ENCODE measurements at regions not wholly inside any gene's neighbourhood (a gene's known extent, or its start where the extent isn't known, plus 50 kb on each side); places are given as distances from the start of the nearest gene placed in this dataset.
A peak's percentile ranks its signal among the peaks of the same experiment; 100 is the strongest.
"Not testable (repeated sequence)": the region's sequence is repeated elsewhere in the genome, so short reads cannot be mapped to it uniquely, and the experiment has no call there.

DNA sequence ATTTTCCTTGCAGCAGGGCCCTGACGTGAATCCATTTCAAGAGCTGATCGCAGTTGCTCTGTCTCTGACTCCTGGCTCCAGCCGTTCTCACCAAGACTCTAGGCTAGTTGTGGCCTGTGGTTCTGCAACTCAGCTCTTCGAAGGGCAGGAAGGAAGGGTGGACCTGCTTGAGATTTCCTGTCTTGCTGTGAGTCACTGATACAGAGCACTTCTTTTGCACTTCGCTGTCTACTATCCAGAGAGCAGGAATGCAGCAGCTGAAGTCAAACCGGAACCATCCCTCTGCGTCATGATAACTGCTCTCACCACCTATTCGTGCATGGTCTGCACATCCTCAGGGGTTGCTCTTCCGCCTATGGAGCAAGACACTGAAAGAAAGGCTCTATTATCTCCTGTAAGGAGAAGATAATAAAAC is 59.7 kb downstream of the RAP2B start:
- H3K36me3 Mint-ChIP-seq, result no peaks in the 10 kb centered on the region
- H3K27me3 Mint-ChIP-seq, result no peaks in the 10 kb centered on the region
- peak; percentile 46 for DNase-seq
- peaks cover 3% of the 10 kb centered on the region for H3K9me3 Mint-ChIP-seq
- H3K4me3 Mint-ChIP-seq, result peak overlapping the region; percentile 70
- peak overlapping the region; percentile 87 for H3K27ac Mint-ChIP-seq
- H3K4me1 Mint-ChIP-seq, result peaks cover 39% of the 10 kb centered on the region

DNA sequence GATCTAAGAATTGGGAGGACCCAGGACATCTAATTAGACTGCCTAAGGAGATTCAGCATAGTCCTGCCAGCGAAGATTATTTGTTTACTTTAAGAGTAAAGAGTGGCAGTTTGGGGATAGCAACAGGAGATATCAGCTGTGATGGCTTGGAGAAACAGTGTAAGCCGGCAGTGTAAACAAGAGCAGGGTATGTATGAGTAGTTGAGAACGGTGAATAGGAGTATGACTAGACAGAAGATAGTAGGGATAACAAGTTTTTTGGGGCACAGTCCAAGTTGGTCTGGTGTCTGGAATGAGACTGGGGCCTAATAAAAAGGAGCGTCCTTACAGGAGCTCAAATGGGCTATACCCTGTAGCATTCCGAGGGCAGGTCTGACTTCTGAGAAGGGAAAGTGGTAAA is 64.9 kb downstream of the RAP2B start:
- not testable (repeated sequence) for DNase-seq, H3K4me3 Mint-ChIP-seq, H3K27me3 Mint-ChIP-seq, H3K27ac Mint-ChIP-seq, H3K9me3 Mint-ChIP-seq, H3K36me3 Mint-ChIP-seq
- peaks cover 10% of the 10 kb centered on the region for H3K4me1 Mint-ChIP-seq

DNA sequence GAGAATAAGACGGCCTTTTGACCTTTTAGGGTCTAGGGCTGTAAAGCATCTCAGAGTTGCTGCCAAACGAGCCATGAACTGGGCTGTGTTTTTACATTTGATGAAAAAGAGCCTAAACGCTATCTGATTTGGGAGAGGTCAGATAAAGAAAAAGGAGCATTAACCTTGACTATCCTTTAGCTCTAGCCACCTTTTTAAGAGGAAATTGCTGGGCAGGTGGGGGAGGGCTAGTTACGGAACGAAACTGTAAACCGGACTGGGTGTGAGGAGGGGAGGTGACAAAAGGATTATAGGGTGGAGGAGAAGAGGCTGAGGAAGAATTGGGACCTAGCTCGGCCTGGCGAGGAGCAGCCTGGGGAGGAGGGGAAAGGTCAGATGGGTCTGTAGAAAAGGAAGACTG is 68.4 kb downstream of the RAP2B start:
- not testable (repeated sequence) for H3K9me3 Mint-ChIP-seq, DNase-seq, H3K27ac Mint-ChIP-seq, H3K4me3 Mint-ChIP-seq, H3K27me3 Mint-ChIP-seq, H3K4me1 Mint-ChIP-seq, H3K36me3 Mint-ChIP-seq

DNA sequence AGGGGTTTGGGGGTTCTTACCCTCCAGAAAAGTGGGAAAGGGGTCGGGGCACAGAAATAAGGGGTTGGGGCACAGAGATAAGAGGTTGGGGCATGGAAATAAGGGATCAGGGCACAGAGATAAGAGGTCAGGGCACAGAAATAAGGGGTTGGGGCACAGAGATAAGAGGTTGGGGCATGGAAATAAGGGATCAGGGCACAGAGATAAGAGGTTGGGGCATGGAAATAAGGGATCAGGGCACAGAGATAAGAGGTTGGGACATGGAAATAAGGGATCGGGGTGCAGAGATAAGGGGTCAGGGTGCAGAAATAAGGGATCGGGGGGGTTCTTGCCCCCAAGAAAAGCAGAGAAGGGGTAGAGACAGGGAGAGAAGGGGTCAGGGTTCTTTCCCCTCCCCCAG is 69.2 kb downstream of the RAP2B start:
- not testable (repeated sequence) for H3K4me1 Mint-ChIP-seq, H3K27me3 Mint-ChIP-seq, H3K4me3 Mint-ChIP-seq, DNase-seq, H3K36me3 Mint-ChIP-seq, H3K9me3 Mint-ChIP-seq, H3K27ac Mint-ChIP-seq

DNA sequence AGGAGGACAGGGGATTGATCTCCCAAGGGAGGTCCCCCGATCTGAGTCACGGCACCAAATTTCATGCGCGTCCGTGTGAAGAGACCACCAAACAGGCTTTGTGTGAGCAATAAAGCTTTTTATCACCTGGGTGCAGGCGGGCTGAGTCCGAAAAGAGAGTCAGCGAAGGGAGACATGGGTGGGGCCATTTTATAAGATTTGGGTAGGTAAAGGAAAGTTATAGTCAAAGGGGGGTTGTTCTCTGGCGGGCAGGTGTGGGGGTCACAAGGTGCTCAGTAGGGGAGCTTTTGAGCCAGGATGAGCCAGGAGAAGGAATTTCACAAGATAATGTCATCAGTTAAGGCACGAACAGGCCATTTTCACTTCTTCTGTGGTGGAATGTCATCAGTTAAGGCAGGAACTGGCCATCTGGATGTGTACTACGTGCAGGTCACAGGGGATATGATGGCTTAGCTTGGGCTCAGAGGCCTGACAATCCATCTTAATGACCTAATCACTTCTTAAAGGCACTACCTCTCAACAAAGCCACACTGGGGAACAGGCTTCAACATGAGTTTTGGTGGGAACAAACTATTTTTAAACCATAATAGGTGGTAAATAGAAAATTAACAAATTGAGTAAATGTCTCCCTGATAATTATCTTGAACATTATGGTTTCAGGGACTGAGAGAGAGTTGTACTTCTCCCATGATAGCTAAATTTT is 70.2 kb downstream of the RAP2B start:
- H3K4me3 Mint-ChIP-seq, H3K36me3 Mint-ChIP-seq, H3K9me3 Mint-ChIP-seq, H3K27ac Mint-ChIP-seq, H3K4me1 Mint-ChIP-seq, H3K27me3 Mint-ChIP-seq, DNase-seq: not testable (repeated sequence)

DNA sequence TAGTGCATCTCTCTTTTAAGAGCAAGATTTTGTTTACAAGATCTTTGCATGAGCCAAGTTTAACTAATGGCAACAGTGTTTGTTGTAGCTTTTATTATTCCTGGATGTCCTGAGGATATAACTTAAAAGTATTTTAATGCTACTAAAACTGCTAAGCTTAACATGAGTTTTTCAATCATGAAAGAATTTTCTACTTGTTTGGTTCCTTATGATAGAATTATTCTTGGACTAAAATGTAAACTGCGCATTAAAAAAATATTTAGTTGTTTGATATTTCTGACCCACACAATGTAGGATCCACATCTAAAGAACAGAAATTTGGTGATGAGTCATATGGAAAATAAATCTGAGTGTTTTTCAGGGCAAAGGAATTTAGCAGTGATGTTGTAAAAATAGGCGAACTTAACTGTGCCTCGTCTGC is 70.8 kb downstream of the RAP2B start:
- Mint-ChIP-seq H3K4me1 (peaks cover 8% of the 10 kb centered on the region), H3K27me3 (no peaks in the 10 kb centered on the region), H3K4me3 (no peak overlapping the region), H3K36me3 (peaks cover 2% of the 10 kb centered on the region), H3K27ac (no peak overlapping the region), H3K9me3 (peaks cover 2% of the 10 kb centered on the region)
- DNase-seq, result no peak

DNA sequence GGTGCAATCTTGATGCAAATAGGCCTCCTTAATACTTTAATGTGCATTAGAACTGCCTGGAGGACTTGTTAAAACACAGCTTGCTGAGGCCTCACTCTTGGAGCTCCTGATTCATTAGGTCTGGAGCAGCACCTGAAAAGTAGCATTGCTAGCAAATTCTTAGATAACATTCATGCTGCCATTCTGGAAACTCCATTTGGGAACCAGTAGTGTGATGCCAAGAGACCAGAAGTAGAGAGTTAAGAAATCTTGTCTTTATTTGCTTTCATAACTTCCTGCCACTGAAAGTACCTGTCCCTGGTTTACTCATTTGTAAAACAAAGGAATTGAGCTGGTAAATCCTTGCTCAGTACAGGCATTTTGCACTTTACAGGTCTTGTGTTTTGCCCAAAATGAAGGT is 72.0 kb downstream of the RAP2B start:
- no peak for DNase-seq
- peaks cover 2% of the 10 kb centered on the region for H3K36me3 Mint-ChIP-seq
- H3K4me1 Mint-ChIP-seq, result peaks cover 8% of the 10 kb centered on the region
- H3K4me3 Mint-ChIP-seq, result no peak overlapping the region
- no peak overlapping the region for H3K27ac Mint-ChIP-seq
- no peaks in the 10 kb centered on the region for H3K27me3 Mint-ChIP-seq
- H3K9me3 Mint-ChIP-seq, result peaks cover 2% of the 10 kb centered on the region

DNA sequence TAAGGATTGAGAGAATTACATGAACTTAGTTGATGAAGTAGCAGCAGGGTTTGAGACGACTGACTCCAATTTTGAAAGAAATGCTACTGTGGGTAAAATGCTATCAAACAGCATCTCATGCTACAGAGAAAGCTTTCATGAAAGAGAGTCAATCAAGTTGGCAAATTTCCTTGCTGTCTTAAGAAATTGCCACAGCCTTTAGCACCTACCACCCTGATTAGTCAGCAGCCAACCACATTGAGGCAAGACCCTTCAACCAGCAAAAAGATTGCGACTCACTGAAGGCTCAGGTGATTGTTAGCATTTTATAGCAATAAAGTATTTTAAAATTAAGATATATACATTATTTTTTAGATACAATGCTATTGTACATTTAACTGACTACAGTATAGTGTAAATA is 80.9 kb downstream of the RAP2B start:
- Mint-ChIP-seq H3K27ac (no peak overlapping the region), H3K4me3 (no peak overlapping the region), H3K36me3 (peaks cover 4% of the 10 kb centered on the region), H3K27me3 (no peaks in the 10 kb centered on the region), H3K4me1 (no peaks in the 10 kb centered on the region), H3K9me3 (peaks cover 4% of the 10 kb centered on the region)
- DNase-seq, result no peak

DNA sequence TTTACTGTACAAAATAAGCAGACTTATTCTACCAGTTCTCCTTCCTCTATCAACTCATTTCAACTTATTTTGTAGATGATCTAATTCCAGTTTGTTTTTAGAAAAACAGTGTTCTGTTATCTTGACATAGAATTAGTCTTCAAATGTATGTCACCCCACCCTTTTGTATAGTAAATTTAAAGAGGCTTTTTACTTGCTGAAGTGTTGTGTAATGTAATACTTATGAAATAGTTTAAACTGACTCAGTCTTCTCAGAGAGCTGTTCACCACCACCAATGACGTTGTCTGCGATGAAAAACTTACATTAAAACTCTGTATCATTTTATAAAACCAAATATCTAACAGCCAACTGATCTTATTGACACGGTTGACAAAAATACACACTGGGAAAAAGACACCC is 82.9 kb downstream of the RAP2B start:
- Mint-ChIP-seq H3K9me3 (peaks cover 5% of the 10 kb centered on the region), H3K27me3 (no peaks in the 10 kb centered on the region), H3K36me3 (peaks cover 4% of the 10 kb centered on the region), H3K4me1 (peaks cover 4% of the 10 kb centered on the region), H3K4me3 (no peak overlapping the region), H3K27ac (no peak overlapping the region)
- no peak for DNase-seq

DNA sequence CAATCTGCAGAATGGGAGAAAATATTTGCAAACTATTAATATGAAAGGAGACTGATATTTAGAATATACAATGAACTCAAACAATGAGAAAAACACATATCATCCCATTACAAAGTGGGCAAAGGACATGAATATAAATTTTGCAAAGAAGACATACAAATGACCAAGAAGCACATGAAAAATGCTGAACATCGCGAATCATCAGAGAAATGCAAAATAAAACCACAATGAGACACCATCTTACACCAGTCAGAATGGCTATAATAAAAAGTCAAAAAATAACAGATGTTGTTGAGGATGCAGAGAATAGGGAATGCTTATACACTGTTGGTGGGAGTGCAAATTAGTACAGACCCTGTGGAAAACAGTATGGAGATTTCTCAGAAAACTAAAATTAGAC is 83.6 kb downstream of the RAP2B start:
- peaks cover 5% of the 10 kb centered on the region for H3K9me3 Mint-ChIP-seq
- H3K36me3 Mint-ChIP-seq, result peaks cover 4% of the 10 kb centered on the region
- H3K27me3 Mint-ChIP-seq, result no peaks in the 10 kb centered on the region
- no peak overlapping the region for H3K27ac Mint-ChIP-seq
- peaks cover 10% of the 10 kb centered on the region for H3K4me1 Mint-ChIP-seq
- no peak for DNase-seq
- H3K4me3 Mint-ChIP-seq, result no peak overlapping the region

DNA sequence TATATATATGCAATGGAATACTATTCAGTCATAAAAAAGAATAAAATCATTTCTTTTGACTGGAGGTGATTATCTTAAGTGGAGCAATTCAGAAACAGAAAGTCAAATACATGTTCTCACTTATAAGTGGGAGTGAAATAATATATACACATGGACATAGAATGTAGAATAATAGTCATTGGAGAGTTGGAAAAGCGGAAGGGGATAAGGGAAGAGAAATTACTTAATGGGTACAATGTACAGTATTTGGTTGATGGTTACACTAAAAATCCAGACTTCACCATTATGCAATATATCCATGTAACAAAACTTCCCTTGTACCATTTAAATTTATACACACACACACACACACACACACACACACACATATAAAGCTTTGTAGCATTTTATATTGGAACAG is 84.3 kb downstream of the RAP2B start:
- Mint-ChIP-seq H3K4me3 (no peak overlapping the region), H3K9me3 (peaks cover 5% of the 10 kb centered on the region), H3K27ac (no peak overlapping the region), H3K4me1 (peaks cover 11% of the 10 kb centered on the region), H3K27me3 (no peaks in the 10 kb centered on the region), H3K36me3 (peaks cover 4% of the 10 kb centered on the region)
- no peak for DNase-seq

DNA sequence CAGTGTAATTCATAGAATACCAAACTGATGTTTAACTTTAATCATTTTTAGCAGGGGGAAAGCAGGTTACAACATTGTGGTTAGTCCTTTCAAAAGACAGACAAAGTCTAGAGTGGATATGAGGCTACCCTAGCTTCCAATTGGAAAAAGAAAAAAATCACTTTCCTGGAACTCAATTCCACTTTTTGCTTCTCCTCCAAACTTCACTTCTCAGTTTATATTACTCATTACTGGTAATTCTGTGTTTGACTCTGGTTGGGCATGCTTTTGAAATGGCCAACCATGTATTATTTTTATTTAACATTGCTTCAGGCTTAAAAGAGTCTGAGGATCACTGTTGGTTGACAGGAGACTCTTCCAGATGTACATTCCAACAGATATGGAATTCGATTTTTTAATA is 84.8 kb downstream of the RAP2B start:
- H3K4me1 Mint-ChIP-seq, result peaks cover 11% of the 10 kb centered on the region
- no peak for DNase-seq
- H3K27ac Mint-ChIP-seq, result no peak overlapping the region
- H3K27me3 Mint-ChIP-seq, result no peaks in the 10 kb centered on the region
- peaks cover 4% of the 10 kb centered on the region for H3K36me3 Mint-ChIP-seq
- no peak overlapping the region for H3K4me3 Mint-ChIP-seq
- H3K9me3 Mint-ChIP-seq, result peaks cover 2% of the 10 kb centered on the region

DNA sequence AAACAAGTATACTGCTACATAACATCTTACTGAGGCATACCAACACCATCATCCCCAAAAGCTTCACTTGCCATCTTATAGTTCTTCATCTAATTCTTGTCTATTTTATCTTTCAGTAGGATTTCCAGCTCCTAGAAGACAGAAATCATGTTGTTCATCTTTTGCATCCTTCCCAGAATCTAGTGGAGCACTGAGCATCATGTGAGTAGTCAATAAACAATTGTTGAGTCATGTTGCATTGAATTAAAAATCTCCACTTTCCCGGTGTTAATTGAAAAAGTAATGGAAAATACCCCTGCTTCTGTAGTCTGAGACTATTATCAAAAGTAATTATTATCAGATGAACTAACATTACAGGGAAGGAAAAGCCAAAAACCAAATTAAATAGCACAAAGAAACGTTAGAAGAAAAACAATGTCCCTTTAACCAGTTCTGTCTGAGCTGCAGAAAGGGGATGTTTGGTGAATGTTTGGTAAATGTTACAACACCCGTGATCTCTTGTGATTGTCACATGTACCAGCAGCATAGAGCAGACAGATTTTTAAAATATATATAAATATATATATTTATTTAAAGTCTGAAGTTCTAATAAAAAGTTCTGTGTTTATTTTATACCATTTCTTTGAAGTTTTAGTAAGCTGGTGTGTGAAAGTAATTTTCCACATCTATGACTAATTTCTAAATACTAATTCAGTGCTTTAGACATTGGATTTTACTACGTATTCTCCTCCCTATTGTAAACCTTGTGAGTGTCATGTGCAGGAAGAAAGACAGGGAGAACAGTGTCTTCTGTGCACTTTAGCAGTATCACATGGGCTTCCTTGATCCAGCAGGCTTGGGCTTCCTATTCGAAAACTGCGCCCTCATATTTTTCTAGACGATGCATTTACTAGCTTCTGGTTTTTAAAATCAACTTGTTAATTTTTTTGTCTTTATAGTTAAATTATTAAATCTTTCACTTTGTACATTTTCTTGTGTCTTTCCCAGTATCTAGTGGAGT is 85.6 kb downstream of the RAP2B start:
- H3K9me3 Mint-ChIP-seq, result peaks cover 2% of the 10 kb centered on the region
- DNase-seq, result no peak
- H3K27ac Mint-ChIP-seq, result no peak overlapping the region
- H3K4me1 Mint-ChIP-seq, result peaks cover 11% of the 10 kb centered on the region
- no peaks in the 10 kb centered on the region for H3K27me3 Mint-ChIP-seq
- peaks cover under 1% of the 10 kb centered on the region for H3K36me3 Mint-ChIP-seq
- H3K4me3 Mint-ChIP-seq, result no peak overlapping the region

DNA sequence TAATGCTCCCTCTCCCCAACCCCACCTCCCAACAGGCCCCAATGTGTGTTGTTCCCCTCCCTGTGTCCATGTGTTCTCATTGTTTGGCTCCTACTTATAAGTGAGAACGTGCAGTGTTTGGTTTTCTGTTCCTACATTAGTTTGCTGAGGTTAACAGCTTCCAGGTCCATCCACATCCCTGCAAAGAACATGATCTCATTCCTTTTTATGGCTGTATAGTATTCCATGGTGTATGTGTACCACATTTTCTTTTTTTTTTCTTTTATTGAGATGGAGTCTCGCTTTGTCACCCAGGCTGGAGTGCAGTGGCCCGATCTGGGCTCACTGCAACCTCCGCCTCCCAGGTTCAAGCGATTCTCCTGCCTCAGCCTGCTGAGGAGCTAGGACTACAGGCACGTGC is 86.8 kb downstream of the RAP2B start:
- not testable (repeated sequence) for H3K36me3 Mint-ChIP-seq, H3K27me3 Mint-ChIP-seq, H3K4me3 Mint-ChIP-seq, H3K27ac Mint-ChIP-seq, DNase-seq, H3K9me3 Mint-ChIP-seq
- H3K4me1 Mint-ChIP-seq, result peaks cover 11% of the 10 kb centered on the region

DNA sequence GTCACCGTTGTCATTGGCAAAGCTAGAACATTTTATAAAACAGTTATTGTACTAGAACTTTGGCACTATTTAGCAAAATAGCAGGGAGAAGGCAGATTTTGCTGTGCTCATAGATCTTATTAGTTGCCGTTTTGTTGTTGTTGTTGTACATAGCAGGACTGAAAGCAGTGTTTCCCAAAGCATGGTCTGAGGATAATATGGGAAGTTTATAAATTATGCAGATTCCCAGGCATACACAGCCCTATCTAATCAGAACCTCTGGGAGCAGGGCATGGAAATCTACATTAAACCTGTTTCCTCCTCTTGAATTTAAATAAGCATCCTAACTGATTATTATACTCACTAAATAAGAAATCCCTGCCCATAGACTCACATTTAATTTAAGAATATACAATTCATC is 87.9 kb downstream of the RAP2B start:
- Mint-ChIP-seq H3K27ac (no peak overlapping the region), H3K4me1 (peaks cover 11% of the 10 kb centered on the region), H3K36me3 (no peaks in the 10 kb centered on the region), H3K4me3 (no peak overlapping the region), H3K27me3 (no peaks in the 10 kb centered on the region), H3K9me3 (peaks cover 2% of the 10 kb centered on the region)
- DNase-seq, result no peak

DNA sequence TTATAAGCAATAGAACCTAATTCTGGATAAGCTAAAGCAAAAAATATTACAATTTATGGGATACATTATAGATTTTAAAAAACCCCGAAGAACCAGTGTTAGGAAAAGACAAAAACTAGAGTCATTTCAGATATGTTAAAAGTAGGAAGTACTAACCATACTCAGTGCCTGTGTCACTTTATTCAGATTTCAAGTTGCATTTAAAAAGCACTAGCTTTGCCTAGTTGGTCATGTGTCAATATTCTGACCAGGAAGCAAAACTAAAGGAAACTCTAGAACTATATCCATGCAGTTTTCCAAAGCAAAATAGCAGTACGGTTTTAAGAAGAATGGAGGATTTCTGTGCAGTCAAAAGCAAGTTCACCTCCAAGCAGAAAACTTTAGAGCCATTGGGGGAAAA is 88.4 kb downstream of the RAP2B start:
- Mint-ChIP-seq H3K27ac (no peak overlapping the region), H3K4me3 (no peak overlapping the region)

More for the DNA sequence above, 88.4 kb downstream of the RAP2B start:
- H3K4me1 Mint-ChIP-seq, result peaks cover 11% of the 10 kb centered on the region
- no peak for DNase-seq
- no peaks in the 10 kb centered on the region for H3K27me3 Mint-ChIP-seq
- no peaks in the 10 kb centered on the region for H3K36me3 Mint-ChIP-seq
- H3K9me3 Mint-ChIP-seq, result peaks cover 2% of the 10 kb centered on the region
